ENCODE measurements at regions not wholly inside any gene's neighbourhood (a gene's known extent, or its start where the extent isn't known, plus 50 kb on each side); places are given as distances from the start of the nearest gene placed in this dataset.

GRCh38 chr7:156139112-156139511 lies 326.8 kb upstream of the SHH start:
- H3K79me2 ChIP-seq (ENCODE audit: control insufficient read depth, insufficient read depth, low read length) = no peaks in the 10 kb centered on the region
- DNase-seq (no peak), ATAC-seq (ENCODE audit: low read depth) (no peak)
- Mint-ChIP-seq H3K4me1 (no peaks in the 10 kb centered on the region), H3K27ac (no peak overlapping the region), H3K4me3 (no peak overlapping the region), H3K27me3 (peaks cover 6% of the 10 kb centered on the region), H3K9me3 (ENCODE audit: insufficient read depth) (no peaks in the 10 kb centered on the region)
- no peak overlapping the region for H2AFZ ChIP-seq (ENCODE audit: insufficient read depth, low read depth, low read length, poor library complexity, severe bottlenecking)
- POLR2A ChIA-PET = no interaction called here
- intact Hi-C loops (cut with micrococcal nuclease) = no loop called here
- H3K27me3 ChIP-seq (replicated peaks in 1 of 4; ENCODE audit: control extremely low read depth in 1 of 4, control insufficient read depth in 3 of 4, insufficient read depth in 4 of 4, low read length in 3 of 4) = no peaks in the 10 kb centered on the region
- no peak overlapping the region for H3K4me3 ChIP-seq (ENCODE audit: control extremely low read depth in 1 of 5, extremely low read depth in 1 of 5, insufficient read depth in 1 of 5, low read depth in 2 of 5, low read length in 4 of 5)
- H3K9me3 ChIP-seq (ENCODE audit: control extremely low read depth in 1 of 3, control insufficient read depth in 2 of 3, insufficient read depth in 1 of 3, low read length in 2 of 3) = peaks cover 0 to 6% (median 0%) of the 10 kb centered on the region in 3 donors
- H4K20me1 ChIP-seq (ENCODE audit: control insufficient read depth, insufficient read depth, low read length, poor library complexity, severe bottlenecking) = no peaks in the 10 kb centered on the region
- H3K9ac ChIP-seq (ENCODE audit: low read length) = no peak overlapping the region
- CTCF ChIA-PET = no interaction called here
- H3K36me3 ChIP-seq (replicated peaks in 1 of 2; ENCODE audit: control extremely low read depth in 1 of 2, control insufficient read depth in 1 of 2, extremely low read depth in 1 of 2, insufficient read depth in 2 of 2, low read length in 1 of 2) = no peaks in the 10 kb centered on the region
- no peak overlapping the region for H3K27ac ChIP-seq (ENCODE audit: low read length in 2 of 2)
- no peak overlapping the region for H3K4me2 ChIP-seq (replicated peaks; ENCODE audit: low read depth, low read length, poor library complexity, severe bottlenecking)
- no peak for TF ChIP-seq CTCF (IDR thresholded peaks at IDR 0.05)
- no peak for TF ChIP-seq EZH2 (IDR thresholded peaks at IDR 0.05; ENCODE audit: borderline replicate concordance, insufficient read depth, low read depth, low read length, poor library complexity, severe bottlenecking)
- H3K4me1 ChIP-seq (ENCODE audit: control insufficient read depth in 2 of 2, insufficient read depth in 2 of 2, low read length in 2 of 2) = no peaks in the 10 kb centered on the region
- WGBS (ENCODE audit: insufficient coverage) = 94% methylated on average over 7 of the region's 7 CpGs

GRCh38 chr7:156131881-156132280 lies 319.6 kb upstream of the SHH start:
- Histone ChIP-seq H3K27me3 (replicated peaks in 1 of 4; ENCODE audit: control extremely low read depth in 1 of 4, control insufficient read depth in 3 of 4, insufficient read depth in 4 of 4, low read length in 3 of 4) (no peaks in the 10 kb centered on the region), H4K20me1 (ENCODE audit: control insufficient read depth, insufficient read depth, low read length, poor library complexity, severe bottlenecking) (no peaks in the 10 kb centered on the region), H2AFZ (ENCODE audit: insufficient read depth, low read depth, low read length, poor library complexity, severe bottlenecking) (no peak overlapping the region), H3K27ac (ENCODE audit: low read length in 2 of 2) (no peak overlapping the region), H3K9me3 (ENCODE audit: control extremely low read depth in 1 of 3, control insufficient read depth in 2 of 3, insufficient read depth in 1 of 3, low read length in 2 of 3) (peaks cover 0 to 9% (median 0%) of the 10 kb centered on the region in 3 donors), H3K4me1 (ENCODE audit: control insufficient read depth in 2 of 2, insufficient read depth in 2 of 2, low read length in 2 of 2) (no peaks in the 10 kb centered on the region), H3K36me3 (replicated peaks in 1 of 2; ENCODE audit: control extremely low read depth in 1 of 2, control insufficient read depth in 1 of 2, extremely low read depth in 1 of 2, insufficient read depth in 2 of 2, low read length in 1 of 2) (no peaks in the 10 kb centered on the region), H3K9ac (ENCODE audit: low read length) (no peak overlapping the region), H3K79me2 (ENCODE audit: control insufficient read depth, insufficient read depth, low read length) (no peaks in the 10 kb centered on the region), H3K4me2 (replicated peaks; ENCODE audit: low read depth, low read length, poor library complexity, severe bottlenecking) (no peak overlapping the region), H3K4me3 (ENCODE audit: control extremely low read depth in 1 of 5, extremely low read depth in 1 of 5, insufficient read depth in 1 of 5, low read depth in 2 of 5, low read length in 4 of 5) (no peak overlapping the region)
- ChIA-PET POLR2A (no interaction called here), CTCF (no interaction called here)
- ATAC-seq (ENCODE audit: low read depth) = no peak
- intact Hi-C loops (cut with micrococcal nuclease) = no loop called here
- Mint-ChIP-seq H3K27me3 (no peaks in the 10 kb centered on the region), H3K4me3 (no peak overlapping the region), H3K27ac (no peak overlapping the region), H3K4me1 (no peaks in the 10 kb centered on the region), H3K9me3 (ENCODE audit: insufficient read depth) (no peaks in the 10 kb centered on the region)
- no CpG with 5 or more reads among the region's 2 CpGs for WGBS (ENCODE audit: insufficient coverage)
- TF ChIP-seq CTCF (IDR thresholded peaks at IDR 0.05) (no peak), EZH2 (IDR thresholded peaks at IDR 0.05; ENCODE audit: borderline replicate concordance, insufficient read depth, low read depth, low read length, poor library complexity, severe bottlenecking) (no peak)
- DNase-seq = no peak

All from B cell (primary cell).